ENCODE measurements at regions not wholly inside any gene's neighbourhood (a gene's known extent, or its start where the extent isn't known, plus 50 kb on each side); places are given as distances from the start of the nearest gene placed in this dataset.

DNA sequence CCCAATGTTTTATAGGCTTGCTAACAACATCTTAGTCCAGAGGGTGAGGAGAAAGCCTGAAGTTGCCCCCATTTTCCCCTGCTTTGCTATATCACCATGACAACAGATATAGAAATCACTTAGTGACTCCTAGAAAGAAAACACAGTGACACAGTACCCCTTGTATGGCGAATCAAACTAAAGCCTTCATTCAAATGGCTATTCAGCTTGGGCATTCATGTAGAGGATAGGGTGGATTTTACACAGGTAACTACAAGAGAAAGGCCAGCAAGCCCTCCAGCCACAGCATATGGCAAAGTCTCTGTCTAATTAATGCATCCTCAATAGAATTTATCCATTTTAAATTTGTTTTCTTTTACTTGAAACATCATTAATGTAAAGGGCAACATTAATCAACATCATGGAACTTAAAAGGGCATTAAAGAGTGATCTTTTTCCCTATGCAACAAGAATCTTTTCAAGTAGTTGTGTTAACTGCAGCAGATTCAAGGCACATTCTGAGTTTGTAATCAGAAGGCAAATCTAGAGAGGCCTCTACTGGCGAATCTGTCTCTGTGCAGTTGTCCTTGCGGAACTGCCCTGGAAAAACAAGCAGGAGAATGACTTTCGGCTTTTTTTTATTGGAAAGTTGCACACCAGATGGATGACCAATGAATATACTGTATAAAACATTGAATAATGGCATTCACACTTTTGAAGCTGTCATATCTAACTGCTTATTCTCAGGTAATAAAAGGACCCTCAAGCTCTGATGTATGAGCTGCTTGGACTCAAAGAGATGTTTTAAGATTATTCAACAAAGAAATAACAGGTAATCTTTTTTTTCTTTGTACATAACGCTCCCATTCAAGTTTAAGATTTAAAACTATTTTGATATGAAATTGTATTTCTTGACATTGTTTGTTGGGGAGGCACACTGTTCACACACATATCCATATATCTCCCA, 621.7 kb upstream of the AGTR1 start:
- no peak for TF ChIP-seq NFYB (IDR thresholded peaks at IDR 0.05; ENCODE audit: insufficient read depth, low read depth, low read length)
- TF ChIP-seq POLR2AphosphoS5 (IDR thresholded peaks at IDR 0.05; ENCODE audit: low read length) = no peak
- TF ChIP-seq, protein P1, sequence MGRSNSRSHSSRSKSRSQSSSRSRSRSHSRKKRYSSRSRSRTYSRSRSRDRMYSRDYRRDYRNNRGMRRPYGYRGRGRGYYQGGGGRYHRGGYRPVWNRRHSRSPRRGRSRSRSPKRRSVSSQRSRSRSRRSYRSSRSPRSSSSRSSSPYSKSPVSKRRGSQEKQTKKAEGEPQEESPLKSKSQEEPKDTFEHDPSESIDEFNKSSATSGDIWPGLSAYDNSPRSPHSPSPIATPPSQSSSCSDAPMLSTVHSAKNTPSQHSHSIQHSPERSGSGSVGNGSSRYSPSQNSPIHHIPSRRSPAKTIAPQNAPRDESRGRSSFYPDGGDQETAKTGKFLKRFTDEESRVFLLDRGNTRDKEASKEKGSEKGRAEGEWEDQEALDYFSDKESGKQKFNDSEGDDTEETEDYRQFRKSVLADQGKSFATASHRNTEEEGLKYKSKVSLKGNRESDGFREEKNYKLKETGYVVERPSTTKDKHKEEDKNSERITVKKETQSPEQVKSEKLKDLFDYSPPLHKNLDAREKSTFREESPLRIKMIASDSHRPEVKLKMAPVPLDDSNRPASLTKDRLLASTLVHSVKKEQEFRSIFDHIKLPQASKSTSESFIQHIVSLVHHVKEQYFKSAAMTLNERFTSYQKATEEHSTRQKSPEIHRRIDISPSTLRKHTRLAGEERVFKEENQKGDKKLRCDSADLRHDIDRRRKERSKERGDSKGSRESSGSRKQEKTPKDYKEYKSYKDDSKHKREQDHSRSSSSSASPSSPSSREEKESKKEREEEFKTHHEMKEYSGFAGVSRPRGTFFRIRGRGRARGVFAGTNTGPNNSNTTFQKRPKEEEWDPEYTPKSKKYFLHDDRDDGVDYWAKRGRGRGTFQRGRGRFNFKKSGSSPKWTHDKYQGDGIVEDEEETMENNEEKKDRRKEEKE (IDR thresholded peaks at IDR 0.05) = no peak
- no peak for TF ChIP-seq BACH1 (IDR thresholded peaks at IDR 0.05; ENCODE audit: borderline replicate concordance)
- no peak for TF ChIP-seq FOXM1 (IDR thresholded peaks at IDR 0.05; ENCODE audit: low read depth, low read length)
- no peak for TF ChIP-seq SIN3A (IDR thresholded peaks at IDR 0.05; ENCODE audit: low read depth, low read length)
- no peak for TF ChIP-seq GABPA (IDR thresholded peaks at IDR 0.05; ENCODE audit: low read depth)
- TF ChIP-seq RAD51 (IDR thresholded peaks at IDR 0.05) = no peak
- TF ChIP-seq, protein P2, sequence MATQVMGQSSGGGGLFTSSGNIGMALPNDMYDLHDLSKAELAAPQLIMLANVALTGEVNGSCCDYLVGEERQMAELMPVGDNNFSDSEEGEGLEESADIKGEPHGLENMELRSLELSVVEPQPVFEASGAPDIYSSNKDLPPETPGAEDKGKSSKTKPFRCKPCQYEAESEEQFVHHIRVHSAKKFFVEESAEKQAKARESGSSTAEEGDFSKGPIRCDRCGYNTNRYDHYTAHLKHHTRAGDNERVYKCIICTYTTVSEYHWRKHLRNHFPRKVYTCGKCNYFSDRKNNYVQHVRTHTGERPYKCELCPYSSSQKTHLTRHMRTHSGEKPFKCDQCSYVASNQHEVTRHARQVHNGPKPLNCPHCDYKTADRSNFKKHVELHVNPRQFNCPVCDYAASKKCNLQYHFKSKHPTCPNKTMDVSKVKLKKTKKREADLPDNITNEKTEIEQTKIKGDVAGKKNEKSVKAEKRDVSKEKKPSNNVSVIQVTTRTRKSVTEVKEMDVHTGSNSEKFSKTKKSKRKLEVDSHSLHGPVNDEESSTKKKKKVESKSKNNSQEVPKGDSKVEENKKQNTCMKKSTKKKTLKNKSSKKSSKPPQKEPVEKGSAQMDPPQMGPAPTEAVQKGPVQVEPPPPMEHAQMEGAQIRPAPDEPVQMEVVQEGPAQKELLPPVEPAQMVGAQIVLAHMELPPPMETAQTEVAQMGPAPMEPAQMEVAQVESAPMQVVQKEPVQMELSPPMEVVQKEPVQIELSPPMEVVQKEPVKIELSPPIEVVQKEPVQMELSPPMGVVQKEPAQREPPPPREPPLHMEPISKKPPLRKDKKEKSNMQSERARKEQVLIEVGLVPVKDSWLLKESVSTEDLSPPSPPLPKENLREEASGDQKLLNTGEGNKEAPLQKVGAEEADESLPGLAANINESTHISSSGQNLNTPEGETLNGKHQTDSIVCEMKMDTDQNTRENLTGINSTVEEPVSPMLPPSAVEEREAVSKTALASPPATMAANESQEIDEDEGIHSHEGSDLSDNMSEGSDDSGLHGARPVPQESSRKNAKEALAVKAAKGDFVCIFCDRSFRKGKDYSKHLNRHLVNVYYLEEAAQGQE (IDR thresholded peaks at IDR 0.05; ENCODE audit: low read depth, low read length) = no peak
- TF ChIP-seq, protein P3, sequence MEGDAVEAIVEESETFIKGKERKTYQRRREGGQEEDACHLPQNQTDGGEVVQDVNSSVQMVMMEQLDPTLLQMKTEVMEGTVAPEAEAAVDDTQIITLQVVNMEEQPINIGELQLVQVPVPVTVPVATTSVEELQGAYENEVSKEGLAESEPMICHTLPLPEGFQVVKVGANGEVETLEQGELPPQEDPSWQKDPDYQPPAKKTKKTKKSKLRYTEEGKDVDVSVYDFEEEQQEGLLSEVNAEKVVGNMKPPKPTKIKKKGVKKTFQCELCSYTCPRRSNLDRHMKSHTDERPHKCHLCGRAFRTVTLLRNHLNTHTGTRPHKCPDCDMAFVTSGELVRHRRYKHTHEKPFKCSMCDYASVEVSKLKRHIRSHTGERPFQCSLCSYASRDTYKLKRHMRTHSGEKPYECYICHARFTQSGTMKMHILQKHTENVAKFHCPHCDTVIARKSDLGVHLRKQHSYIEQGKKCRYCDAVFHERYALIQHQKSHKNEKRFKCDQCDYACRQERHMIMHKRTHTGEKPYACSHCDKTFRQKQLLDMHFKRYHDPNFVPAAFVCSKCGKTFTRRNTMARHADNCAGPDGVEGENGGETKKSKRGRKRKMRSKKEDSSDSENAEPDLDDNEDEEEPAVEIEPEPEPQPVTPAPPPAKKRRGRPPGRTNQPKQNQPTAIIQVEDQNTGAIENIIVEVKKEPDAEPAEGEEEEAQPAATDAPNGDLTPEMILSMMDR (IDR thresholded peaks at IDR 0.05 in 2 of 3, conservative IDR thresholded peaks at IDR 0.05 in 1 of 3; ENCODE audit: control insufficient read depth in 2 of 3, extremely low read depth in 1 of 3, insufficient read depth in 1 of 3, low read depth in 3 of 3, low read length in 3 of 3) = peak; percentile 23 to 49 (median 47); a peak in 4 of 6 replicates
- no peak for TF ChIP-seq HCFC1 (IDR thresholded peaks at IDR 0.05; ENCODE audit: low read length)
- no peak for TF ChIP-seq EGR1 (IDR thresholded peaks at IDR 0.05; ENCODE audit: borderline replicate concordance in 1 of 2, low read depth in 2 of 2, low read length in 2 of 2)
- TF ChIP-seq, protein P4, sequence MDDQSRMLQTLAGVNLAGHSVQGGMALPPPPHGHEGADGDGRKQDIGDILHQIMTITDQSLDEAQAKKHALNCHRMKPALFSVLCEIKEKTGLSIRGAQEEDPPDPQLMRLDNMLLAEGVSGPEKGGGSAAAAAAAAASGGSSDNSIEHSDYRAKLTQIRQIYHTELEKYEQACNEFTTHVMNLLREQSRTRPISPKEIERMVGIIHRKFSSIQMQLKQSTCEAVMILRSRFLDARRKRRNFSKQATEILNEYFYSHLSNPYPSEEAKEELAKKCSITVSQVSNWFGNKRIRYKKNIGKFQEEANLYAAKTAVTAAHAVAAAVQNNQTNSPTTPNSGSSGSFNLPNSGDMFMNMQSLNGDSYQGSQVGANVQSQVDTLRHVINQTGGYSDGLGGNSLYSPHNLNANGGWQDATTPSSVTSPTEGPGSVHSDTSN (IDR thresholded peaks at IDR 0.05; ENCODE audit: insufficient replicate concordance, low read depth, low read length) = no peak
